H9 (cell line): ENCODE measurements at regions not wholly inside any gene's neighbourhood (a gene's known extent, or its start where the extent isn't known, plus 50 kb on each side); places are given as distances from the start of the nearest gene placed in this dataset.

ENCODE experiments used
- DNase-seq: peaks from one replicate; pipeline ENCODE4 v3.0.0-alpha.2; 2017
- H2AFZ ChIP-seq: one replicate; pipeline ENCODE4 v1.6.1; 2013; ENCODE audit warnings: mild to moderate bottlenecking, low read length, control low read depth, moderate library complexity
- H2AK5ac ChIP-seq: 2 replicates; pipeline ENCODE4 v1.6.1; 2013; ENCODE audit warnings: low read length, control low read depth, mixed read lengths; ENCODE audit not compliant: insufficient read length
- H2BK120ac ChIP-seq: one replicate; pipeline ENCODE4 v1.6.1; 2013; ENCODE audit warnings: low read depth, mild to moderate bottlenecking, low read length, control low read depth, inconsistent platforms; ENCODE audit not compliant: poor library complexity, severe bottlenecking
- H2BK12ac ChIP-seq: 2 replicates; pipeline ENCODE4 v1.6.1; 2013; ENCODE audit warnings: low read length, control low read depth, mixed read lengths, low read depth; ENCODE audit not compliant: insufficient read length
- H2BK15ac ChIP-seq: 2 replicates; pipeline ENCODE4 v1.6.1; 2013; ENCODE audit warnings: low read depth, low read length, control low read depth
- H2BK20ac ChIP-seq: one replicate; pipeline ENCODE4 v1.6.1; 2013; ENCODE audit warnings: low read depth, mild to moderate bottlenecking, low read length, control low read depth, inconsistent platforms; ENCODE audit not compliant: poor library complexity, severe bottlenecking
- H2BK5ac ChIP-seq: 2 replicates; pipeline ENCODE4 v1.6.1; 2013; ENCODE audit warnings: low read length, control low read depth, mixed read lengths; ENCODE audit not compliant: insufficient read length
- H3K14ac ChIP-seq: 2 replicates; pipeline ENCODE4 v1.6.1; 2013; ENCODE audit warnings: low read length, control low read depth; ENCODE audit not compliant: insufficient read depth
- H3K18ac ChIP-seq: 2 replicates; pipeline ENCODE4 v1.6.1; 2013; ENCODE audit warnings: low read depth, mild to moderate bottlenecking, mixed read lengths, low read length, control low read depth; ENCODE audit not compliant: insufficient read length
- H3K23ac ChIP-seq: 2 replicates; pipeline ENCODE4 v1.6.1; 2013; ENCODE audit warnings: low read length, control low read depth, mixed read lengths, low read depth; ENCODE audit not compliant: insufficient read length
- H3K23me2 ChIP-seq: 2 replicates; pipeline ENCODE4 v1.6.1; 2013; ENCODE audit warnings: low read depth, mild to moderate bottlenecking, mixed read lengths, low read length, control low read depth; ENCODE audit not compliant: insufficient read length, poor library complexity, severe bottlenecking
- H3K27ac ChIP-seq: 2 replicates; pipeline ENCODE4 v1.5.1; 2013; ENCODE audit warnings: low read length, control low read depth, mixed read lengths, low read depth; ENCODE audit not compliant: insufficient read length
- H3K27me3 ChIP-seq: 2 replicates; pipeline ENCODE4 v1.6.1; 2013; ENCODE audit warnings: low read length, control low read depth, inconsistent platforms; ENCODE audit not compliant: insufficient read depth
- H3K4ac ChIP-seq: 2 replicates; pipeline ENCODE4 v1.6.1; 2013; ENCODE audit warnings: low read depth, mild to moderate bottlenecking, control low read depth, inconsistent platforms, low read length, moderate library complexity
- H3K4me1 ChIP-seq: 2 replicates; pipeline ENCODE4 v1.6.1; 2013; ENCODE audit warnings: low read length, control low read depth, inconsistent platforms; ENCODE audit not compliant: insufficient read depth
- H3K4me2 ChIP-seq: 2 replicates; pipeline ENCODE4 v1.6.1; 2013; ENCODE audit warnings: low read length, control low read depth, mixed read lengths; ENCODE audit not compliant: insufficient read length, insufficient read depth
- H3K56ac ChIP-seq: 2 replicates; pipeline ENCODE4 v1.6.1; 2013; ENCODE audit warnings: low read depth, mild to moderate bottlenecking, mixed read lengths, low read length, control low read depth; ENCODE audit not compliant: insufficient read length
- H3K79me1 ChIP-seq: 2 replicates; pipeline ENCODE4 v1.6.1; 2013; ENCODE audit warnings: low read depth, mild to moderate bottlenecking, moderate library complexity, low read length, control low read depth, inconsistent platforms; ENCODE audit not compliant: insufficient read depth, poor library complexity, severe bottlenecking
- H3K79me2 ChIP-seq: 2 replicates; pipeline ENCODE4 v1.6.1; 2013; ENCODE audit warnings: low read length, control low read depth, inconsistent platforms; ENCODE audit not compliant: insufficient read depth
- H3K9ac ChIP-seq: 2 replicates; pipeline ENCODE4 v1.6.1; 2013; ENCODE audit warnings: low read length, control low read depth, mixed read lengths; ENCODE audit not compliant: insufficient read length; ENCODE audit errors: extremely low read depth
- H3K9me3 ChIP-seq: one replicate; pipeline ENCODE4 v1.6.1; 2013; ENCODE audit warnings: low read depth, low read length, inconsistent platforms; ENCODE audit not compliant: control insufficient read depth
- H3T11ph ChIP-seq: one replicate; pipeline ENCODE4 v1.6.1; 2013; ENCODE audit warnings: mild to moderate bottlenecking, low read length, control low read depth, inconsistent platforms
- H4K20me1 ChIP-seq: one replicate; pipeline ENCODE4 v1.6.1; 2013; ENCODE audit not compliant: control insufficient read depth, insufficient read length, insufficient read depth
- H4K5ac ChIP-seq: 2 replicates; pipeline ENCODE4 v1.6.1; 2013; ENCODE audit warnings: low read depth, mild to moderate bottlenecking, mixed read lengths, low read length, control low read depth; ENCODE audit not compliant: insufficient read length
- H4K8ac ChIP-seq: replicated peaks from 2 replicates; pipeline ENCODE4 v1.6.1; 2013; ENCODE audit warnings: low read length, control low read depth, mixed read lengths, low read depth; ENCODE audit not compliant: insufficient read length
- H4K91ac ChIP-seq: 2 replicates; pipeline ENCODE4 v1.6.1; 2013; ENCODE audit warnings: low read depth, mild to moderate bottlenecking, moderate library complexity, mixed read lengths, low read length, control low read depth; ENCODE audit not compliant: insufficient read length
- H3K27ac Mint-ChIP-seq, 3 experiments: 2 replicates in 2 of 3; 3 replicates in 1 of 3; pipeline ENCODE4 v1.8.0; 2020 to 2021; ENCODE audit warnings: mixed read lengths in 3 of 3, mild to moderate bottlenecking in 1 of 3, moderate library complexity in 1 of 3
- H3K27me3 Mint-ChIP-seq: 2 replicates; pipeline ENCODE4 v1.8.0; 2021; ENCODE audit warnings: low read depth, mild to moderate bottlenecking, moderate library complexity, mixed read lengths
- H3K36me3 Mint-ChIP-seq, 3 experiments: 2 replicates in 2 of 3; 3 replicates in 1 of 3; pipeline ENCODE4 v1.8.0; 2020 to 2021; ENCODE audit warnings: low read depth in 3 of 3, mixed read lengths in 3 of 3; ENCODE audit not compliant: insufficient read depth in 1 of 3
- H3K4me1 Mint-ChIP-seq, 2 experiments: 2 replicates each; pipeline ENCODE4 v1.8.0; 2020; ENCODE audit warnings: mixed read lengths in 2 of 2
- H3K4me3 Mint-ChIP-seq, 2 experiments: 2 replicates in 1 of 2; 3 replicates in 1 of 2; pipeline ENCODE4 v1.8.0; 2020 to 2021; ENCODE audit warnings: mild to moderate bottlenecking in 2 of 2, mixed read lengths in 2 of 2, moderate library complexity in 1 of 2
- H3K9me3 Mint-ChIP-seq, 2 experiments: 2 replicates in 1 of 2; 3 replicates in 1 of 2; pipeline ENCODE4 v1.8.0; 2020; ENCODE audit warnings: mild to moderate bottlenecking in 2 of 2, mixed read lengths in 2 of 2, moderate library complexity in 1 of 2
- CTCF ChIP-seq: fragments of 200-600 bp; sonication (generic); conservative IDR thresholded peaks from 3 replicates; pipeline ENCODE4 v1.8.0; 2021; ENCODE audit warnings: antibody characterized with exemption, mild to moderate bottlenecking
- WGBS: extraction: QIAGEN DNeasy Blood & Tissue Kit; methylation state at CpG from one replicate; pipeline ENCODE4 v1.1.7; 2013; ENCODE audit warnings: missing lambda C conversion rate, low lambda C conversion rate, mixed read lengths; ENCODE audit not compliant: insufficient read length; ENCODE audit errors: extremely low coverage; 5-methylcytosine and 5-hydroxymethylcytosine counted together

GRCh38 chr2:67628892-67629291 lies 231.8 kb downstream of the ETAA1 start:
- no peak overlapping the region for H2AK5ac ChIP-seq
- WGBS, result no CpG with 5 or more reads among the region's 1 CpG
- no peak overlapping the region for H3K4ac ChIP-seq
- no peaks in the 10 kb centered on the region for H4K20me1 ChIP-seq
- peaks cover 0 to 5% of the 10 kb centered on the region in 2 experiments; a peak in 1 of 5 replicates for H3K9me3 Mint-ChIP-seq
- H3K56ac ChIP-seq, result no peak overlapping the region
- no peak overlapping the region for H2BK5ac ChIP-seq
- H3K9ac ChIP-seq, result no peak overlapping the region
- no peaks in the 10 kb centered on the region for H3K79me1 ChIP-seq
- no peaks in the 10 kb centered on the region for H3K23me2 ChIP-seq
- H3K18ac ChIP-seq, result no peak overlapping the region
- H3K27me3 Mint-ChIP-seq, result peaks cover 3% of the 10 kb centered on the region
- no peak overlapping the region for H3K4me3 Mint-ChIP-seq
- H3K4me1 Mint-ChIP-seq, result peaks cover 3 to 4% of the 10 kb centered on the region in 2 experiments; a peak in 2 of 4 replicates
- H3K27ac Mint-ChIP-seq, result no peak overlapping the region
- H4K8ac ChIP-seq, result no peak overlapping the region
- no peak overlapping the region for H2BK20ac ChIP-seq
- H4K5ac ChIP-seq, result no peak overlapping the region
- H3K9me3 ChIP-seq, result no peaks in the 10 kb centered on the region
- H2BK15ac ChIP-seq, result no peak overlapping the region
- no peak overlapping the region for H2BK120ac ChIP-seq
- H4K91ac ChIP-seq, result no peak overlapping the region
- H3T11ph ChIP-seq, result no peak overlapping the region
- TF ChIP-seq CTCF, result no peak
- H3K4me1 ChIP-seq, result no peaks in the 10 kb centered on the region
- H3K23ac ChIP-seq, result no peak overlapping the region
- no peak for DNase-seq
- H2BK12ac ChIP-seq, result no peak overlapping the region
- no peaks in the 10 kb centered on the region for H3K27me3 ChIP-seq
- no peaks in the 10 kb centered on the region; the same call in 1 of the 2 replicates for H3K79me2 ChIP-seq
- H3K14ac ChIP-seq, result no peak overlapping the region
- H3K4me2 ChIP-seq, result no peak overlapping the region
- no peaks in the 10 kb centered on the region for H3K36me3 Mint-ChIP-seq
- no peak overlapping the region for H3K27ac ChIP-seq
- no peak overlapping the region for H2AFZ ChIP-seq
